SJSA1 (cell line): ENCODE measurements at regions not wholly inside any gene's neighbourhood (a gene's known extent, or its start where the extent isn't known, plus 50 kb on each side); places are given as distances from the start of the nearest gene placed in this dataset.

Experiments used
- DNase-seq, 2 experiments: peaks; one replicate each; pipeline ENCODE4 v3.0.0-alpha.2; 2015 to 2020; ENCODE audit warnings: low spot score in 2 of 2, low read depth in 1 of 2
- H3K27ac ChIP-seq: fragments of 250-450 bp; sonication (Bioruptor Pico); 2 replicates; pipeline ENCODE4 v1.5.1; 2020; ENCODE audit warnings: mild to moderate bottlenecking, moderate library complexity
- H3K27me3 ChIP-seq: fragments of 250-450 bp; sonication (Bioruptor Pico); replicated peaks from 2 replicates; pipeline ENCODE4 v1.5.1; 2020; ENCODE audit warnings: mild to moderate bottlenecking, moderate library complexity
- H3K36me3 ChIP-seq: fragments of 250-450 bp; sonication (Bioruptor Pico); 2 replicates; pipeline ENCODE4 v1.5.1; 2020; ENCODE audit warnings: mild to moderate bottlenecking
- H3K4me1 ChIP-seq: fragments of 250-450 bp; sonication (Bioruptor Pico); replicated peaks from 2 replicates; pipeline ENCODE4 v1.6.1; 2021; ENCODE audit warnings: mild to moderate bottlenecking
- H3K4me3 ChIP-seq: fragments of 250-450 bp; sonication (Bioruptor Pico); 2 replicates; pipeline ENCODE4 v1.5.1; 2020; ENCODE audit warnings: mild to moderate bottlenecking
- H3K9me3 ChIP-seq: fragments of 250-450 bp; sonication (Bioruptor Pico); replicated peaks from 2 replicates; pipeline ENCODE4 v1.5.1; 2020; ENCODE audit warnings: mild to moderate bottlenecking

DNA sequence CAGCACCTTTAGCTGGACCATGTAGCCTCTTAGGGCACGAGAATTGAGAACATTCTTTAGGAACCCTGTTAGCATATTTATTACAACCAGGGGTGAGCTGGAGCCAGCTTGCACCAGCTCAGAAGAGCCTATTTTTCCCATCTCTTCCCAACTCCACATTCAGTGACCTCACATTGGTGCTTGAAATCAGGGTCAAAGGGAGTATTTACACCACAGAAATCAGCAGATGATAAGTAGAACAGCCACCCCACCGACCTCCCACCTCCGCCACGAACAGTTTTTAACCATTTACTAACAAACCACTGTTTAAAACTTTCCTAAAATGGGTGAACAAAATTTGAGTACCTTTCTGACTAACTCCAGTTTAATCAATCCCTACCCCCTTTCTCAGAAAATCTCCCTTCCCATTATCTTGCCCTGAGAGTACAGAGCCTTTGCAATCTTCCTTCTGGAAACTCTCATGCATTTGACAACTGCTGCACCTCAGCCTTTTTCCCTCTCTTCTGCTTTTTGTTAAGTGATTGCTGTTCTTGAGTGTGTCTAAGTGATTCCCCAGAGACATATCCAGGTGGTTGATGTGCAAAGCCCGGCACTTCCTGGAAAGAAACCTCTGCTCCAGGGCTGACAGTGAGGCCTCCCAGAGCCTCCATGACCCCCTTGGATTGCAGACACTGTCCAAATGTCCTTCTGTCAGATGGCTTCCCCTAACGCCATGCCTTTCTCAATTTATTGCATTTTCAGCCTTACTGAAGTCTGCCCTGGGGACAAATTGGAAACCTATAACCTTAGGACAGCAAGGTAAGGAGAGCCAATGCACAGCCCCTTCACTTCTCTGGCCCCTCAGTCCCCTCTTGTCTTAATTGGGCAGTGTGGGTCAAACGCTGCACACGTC lies 389.5 kb upstream of the TNP1 start:
- no peaks in the 10 kb centered on the region for H3K27me3 ChIP-seq
- no peaks in the 10 kb centered on the region for H3K36me3 ChIP-seq
- no peak overlapping the region for H3K27ac ChIP-seq
- no peaks in the 10 kb centered on the region for H3K9me3 ChIP-seq
- DNase-seq, result no peak
- H3K4me3 ChIP-seq, result no peak overlapping the region
- H3K4me1 ChIP-seq, result no peaks in the 10 kb centered on the region; the same call in 1 of the 2 replicates

DNA sequence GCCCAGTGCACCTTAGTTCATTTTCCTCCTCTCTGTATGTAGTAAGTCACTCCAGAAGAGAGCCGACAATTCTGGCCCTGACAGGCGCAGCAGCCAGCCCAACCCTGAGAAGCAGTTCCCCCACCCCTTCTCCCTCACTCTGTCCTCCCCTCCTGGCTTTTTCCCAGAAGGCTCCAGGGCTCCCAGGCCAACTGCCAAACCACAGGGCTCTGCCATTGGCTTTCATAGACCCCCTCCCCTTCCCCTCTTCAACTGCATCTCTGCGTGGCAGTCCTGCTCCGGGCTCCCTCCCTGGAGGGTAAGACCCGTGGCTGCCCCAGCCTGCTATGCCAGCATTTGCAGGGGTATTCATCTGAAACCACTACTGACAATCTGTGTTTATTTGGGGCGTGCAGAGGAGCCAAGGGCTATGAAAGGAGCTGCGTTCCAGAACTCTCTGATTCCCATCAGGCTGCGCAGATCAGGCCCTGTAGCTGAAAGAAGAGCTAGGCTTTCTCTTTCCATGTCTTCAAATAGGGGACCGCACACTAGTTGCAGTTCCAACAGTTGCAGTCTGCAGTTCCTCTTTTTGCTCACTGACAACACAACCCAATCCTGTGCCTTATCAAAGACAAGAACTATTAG lies 388.6 kb upstream of the TNP1 start:
- no peak overlapping the region for H3K27ac ChIP-seq

DNA sequence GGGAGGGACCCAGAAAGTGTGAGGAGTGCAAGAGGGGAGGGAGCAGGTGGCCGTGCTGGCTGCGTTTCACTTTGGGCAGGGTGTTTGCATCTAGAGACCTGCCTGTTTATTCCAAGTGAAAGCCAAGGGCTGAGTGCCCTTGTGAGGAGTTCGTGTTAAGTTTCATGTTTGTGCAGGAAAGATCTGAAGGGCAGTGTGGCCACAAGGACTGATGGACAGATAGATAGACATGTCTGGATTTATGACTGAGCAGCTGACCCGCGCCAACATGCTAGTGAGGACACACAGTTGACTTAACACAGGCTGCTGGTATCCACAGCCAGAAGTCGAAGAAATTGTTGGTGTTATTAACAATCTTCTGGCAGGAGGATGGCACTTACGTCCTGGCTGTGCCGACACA lies 387.6 kb upstream of the TNP1 start:
- Histone ChIP-seq H3K27ac (no peak overlapping the region), H3K36me3 (no peaks in the 10 kb centered on the region), H3K4me3 (no peak overlapping the region), H3K27me3 (no peaks in the 10 kb centered on the region), H3K9me3 (no peaks in the 10 kb centered on the region), H3K4me1 (no peaks in the 10 kb centered on the region; the same call in 1 of the 2 replicates)
- no peak for DNase-seq

More for the DNA sequence above, 388.6 kb upstream of the TNP1 start:
- Histone ChIP-seq H3K4me3 (no peak overlapping the region), H3K27me3 (no peaks in the 10 kb centered on the region), H3K36me3 (no peaks in the 10 kb centered on the region), H3K4me1 (no peaks in the 10 kb centered on the region; the same call in 1 of the 2 replicates), H3K9me3 (no peaks in the 10 kb centered on the region)
- DNase-seq, result peak; percentile 39 to 55

DNA sequence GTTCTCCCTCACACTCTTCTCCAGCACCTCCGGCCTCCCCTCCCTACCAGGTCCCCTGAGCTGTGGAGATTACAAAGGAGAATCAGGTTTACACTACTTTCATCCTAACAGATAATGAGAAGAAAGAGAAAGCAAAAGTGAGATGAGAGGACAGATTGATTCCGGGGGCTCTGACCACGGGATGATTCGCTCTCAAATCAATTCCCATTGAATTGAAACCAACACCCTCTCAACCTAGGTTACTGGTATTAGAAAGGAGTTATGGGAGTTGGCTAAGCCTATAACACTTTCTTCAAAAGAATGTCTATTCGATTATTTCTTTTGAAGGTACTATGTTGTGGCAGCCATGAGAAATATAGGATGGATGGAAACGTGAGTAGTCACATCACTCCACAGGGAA lies 386.2 kb upstream of the TNP1 start:
- Histone ChIP-seq H3K4me3 (no peak overlapping the region), H3K36me3 (no peaks in the 10 kb centered on the region), H3K9me3 (no peaks in the 10 kb centered on the region), H3K27ac (no peak overlapping the region), H3K4me1 (no peaks in the 10 kb centered on the region; the same call in 1 of the 2 replicates), H3K27me3 (no peaks in the 10 kb centered on the region)
- no peak for DNase-seq

DNA sequence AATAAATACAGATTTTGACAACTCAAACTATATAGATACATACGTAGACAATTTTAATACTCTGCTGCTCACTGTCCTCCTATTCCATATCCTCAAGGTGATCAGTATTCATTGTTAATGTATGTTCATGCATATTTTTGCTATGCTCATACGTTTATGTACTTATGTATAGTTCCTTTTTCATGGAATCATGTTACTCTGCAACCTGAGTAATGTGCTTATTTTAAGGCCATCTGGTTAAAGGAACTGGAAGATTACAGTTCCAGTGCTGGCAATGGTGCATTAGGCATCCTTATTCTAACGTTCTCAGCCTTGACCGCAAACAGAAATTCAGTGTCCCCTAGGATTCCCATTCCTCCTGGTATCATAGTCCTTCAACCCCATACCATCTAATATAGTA lies 385.0 kb upstream of the TNP1 start:
- no peaks in the 10 kb centered on the region for H3K27me3 ChIP-seq
- DNase-seq, result no peak
- H3K36me3 ChIP-seq, result no peaks in the 10 kb centered on the region
- no peak overlapping the region for H3K27ac ChIP-seq
- no peaks in the 10 kb centered on the region for H3K9me3 ChIP-seq
- H3K4me3 ChIP-seq, result no peak overlapping the region
- peaks cover 4% of the 10 kb centered on the region for H3K4me1 ChIP-seq

DNA sequence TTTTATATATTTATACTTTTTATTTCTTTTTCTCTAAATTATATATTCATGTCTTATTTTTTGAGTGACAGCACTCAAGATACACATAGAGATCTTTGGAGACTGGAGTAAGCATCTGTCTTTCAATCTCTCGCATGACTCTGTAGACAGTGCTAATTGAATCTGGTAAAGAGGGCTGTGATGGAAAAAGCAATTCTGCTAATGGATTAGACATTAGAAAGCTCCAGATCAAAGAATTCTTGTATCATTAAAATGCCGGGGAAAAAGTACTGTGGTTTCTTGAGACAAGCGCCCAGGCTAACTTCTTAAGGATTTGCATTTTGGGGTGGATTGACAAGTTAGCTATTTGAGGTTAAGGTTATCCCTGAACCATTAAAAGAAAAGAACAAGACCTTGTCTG lies 383.1 kb upstream of the TNP1 start:
- DNase-seq, result no peak
- no peaks in the 10 kb centered on the region for H3K9me3 ChIP-seq
- H3K27me3 ChIP-seq, result no peaks in the 10 kb centered on the region
- no peak overlapping the region for H3K4me3 ChIP-seq
- H3K27ac ChIP-seq, result no peak overlapping the region
- H3K36me3 ChIP-seq, result no peaks in the 10 kb centered on the region
- H3K4me1 ChIP-seq, result peaks cover 15% of the 10 kb centered on the region

DNA sequence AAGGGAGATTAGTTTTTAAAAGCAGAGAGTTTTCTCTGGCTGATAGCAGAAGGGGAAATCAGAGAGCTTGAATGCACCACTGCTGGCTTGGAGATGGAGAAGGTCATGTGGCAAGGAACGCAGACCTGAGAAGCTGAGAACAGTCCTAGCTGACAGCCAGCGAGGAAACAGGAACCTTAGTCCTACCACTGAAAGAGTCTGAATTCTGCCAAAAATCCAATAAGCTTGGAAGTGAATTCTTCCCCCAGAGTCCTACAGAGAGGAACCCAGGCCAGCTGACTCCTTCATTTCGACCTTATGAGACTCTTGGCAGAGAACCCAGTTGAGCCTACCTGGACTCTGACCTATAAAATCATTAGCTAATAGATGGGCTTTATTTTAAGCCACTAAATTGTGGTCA lies 371.9 kb upstream of the TNP1 start:
- no peaks in the 10 kb centered on the region for H3K36me3 ChIP-seq
- no peak overlapping the region for H3K4me3 ChIP-seq
- no peak for DNase-seq
- H3K27ac ChIP-seq, result peak overlapping the region; percentile 94
- peaks cover 32% of the 10 kb centered on the region for H3K4me1 ChIP-seq
- H3K9me3 ChIP-seq, result no peaks in the 10 kb centered on the region
- H3K27me3 ChIP-seq, result no peaks in the 10 kb centered on the region

DNA sequence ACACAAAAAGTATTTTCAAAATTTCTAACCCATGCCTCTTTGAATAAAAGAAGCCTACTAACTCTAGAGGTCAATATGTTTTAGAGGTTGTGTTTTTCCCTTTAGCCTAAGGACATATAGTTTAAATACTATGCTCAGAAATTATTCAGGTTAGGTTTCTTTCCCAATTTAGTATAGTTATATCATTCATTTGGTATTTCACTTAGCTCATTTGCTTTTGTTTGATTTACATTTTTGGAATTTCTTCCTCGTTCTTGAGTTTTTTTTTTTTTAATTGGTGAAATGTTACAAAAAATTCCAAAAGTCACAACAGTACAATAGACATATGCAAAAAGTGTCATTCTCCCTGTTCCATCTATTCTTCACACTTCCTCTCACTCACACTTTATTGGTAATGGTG lies 371.3 kb upstream of the TNP1 start:
- Histone ChIP-seq H3K27me3 (no peaks in the 10 kb centered on the region), H3K4me1 (peaks cover 35% of the 10 kb centered on the region), H3K36me3 (no peaks in the 10 kb centered on the region), H3K9me3 (no peaks in the 10 kb centered on the region), H3K27ac (peak overlapping the region; percentile 94), H3K4me3 (no peak overlapping the region)
- peak in 1 of 2 experiments; percentile 75 for DNase-seq

DNA sequence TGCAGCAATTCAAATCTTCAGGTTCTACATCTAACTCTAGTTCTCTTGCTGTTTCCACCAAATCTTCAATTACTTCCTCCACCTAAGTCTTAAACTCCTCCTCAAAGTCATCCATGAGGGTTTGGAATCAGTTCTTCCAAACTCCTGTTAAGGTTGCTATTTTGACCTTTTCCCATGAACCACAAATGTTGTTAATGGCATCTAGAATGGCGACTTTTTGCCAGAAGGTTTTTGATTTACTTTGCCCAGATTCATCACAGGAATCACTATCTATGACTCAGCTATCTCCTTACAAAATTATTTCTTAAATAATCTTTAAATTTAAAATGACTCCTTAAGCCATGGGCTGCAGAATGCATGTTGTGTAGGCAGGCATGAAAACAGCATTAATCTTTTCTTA lies 368.9 kb upstream of the TNP1 start:
- Histone ChIP-seq H3K4me1 (peaks cover 60% of the 10 kb centered on the region), H3K36me3 (peaks cover 12% of the 10 kb centered on the region; the same call in 1 of the 2 replicates), H3K27me3 (no peaks in the 10 kb centered on the region), H3K4me3 (no peak overlapping the region), H3K9me3 (no peaks in the 10 kb centered on the region), H3K27ac (no peak overlapping the region; the same call in 1 of the 2 replicates)
- DNase-seq, result no peak

DNA sequence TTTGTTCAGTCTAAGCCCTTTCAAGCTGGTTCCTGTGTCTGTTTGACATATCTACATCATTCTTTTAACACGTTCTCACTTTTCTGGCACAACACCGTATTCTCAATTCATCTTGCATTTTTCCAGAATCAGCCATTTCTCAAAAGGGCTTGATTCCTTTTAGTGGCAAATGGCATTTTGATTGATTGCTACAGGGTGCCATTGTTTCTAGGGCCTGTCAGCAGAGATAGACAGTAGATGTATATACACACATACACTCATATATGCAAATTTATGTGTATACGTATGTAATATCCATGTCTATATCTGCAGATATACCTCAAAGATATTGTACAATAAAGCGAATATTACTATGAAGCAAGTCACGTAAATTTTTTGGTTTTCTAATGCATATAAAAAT lies 367.9 kb upstream of the TNP1 start:
- no peaks in the 10 kb centered on the region for H3K9me3 ChIP-seq
- peaks cover 68% of the 10 kb centered on the region for H3K4me1 ChIP-seq
- no peak overlapping the region for H3K4me3 ChIP-seq
- peaks cover 12% of the 10 kb centered on the region; the same call in 1 of the 2 replicates for H3K36me3 ChIP-seq
- no peak overlapping the region for H3K27ac ChIP-seq
- H3K27me3 ChIP-seq, result no peaks in the 10 kb centered on the region
- DNase-seq, result no peak

DNA sequence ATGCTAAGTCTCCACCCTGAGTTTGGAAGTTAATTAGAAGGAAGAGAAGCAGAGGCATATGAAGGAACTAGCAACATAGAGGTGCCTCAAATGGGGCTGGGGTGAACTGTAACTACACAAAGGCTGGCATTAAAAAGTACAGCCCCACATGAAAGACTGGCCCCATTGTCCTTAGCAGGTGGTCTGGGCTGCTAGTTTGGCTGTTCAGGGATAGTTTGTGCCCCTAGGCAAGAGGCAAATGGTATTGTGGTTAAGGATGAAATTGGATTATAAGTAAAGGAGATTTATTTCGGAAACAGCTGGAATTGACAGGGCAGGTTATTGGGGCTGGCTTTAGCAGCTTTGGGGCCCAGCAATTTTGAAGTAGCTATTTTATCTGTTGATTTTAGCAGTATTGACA lies 365.7 kb upstream of the TNP1 start:
- DNase-seq, result no peak
- H3K27ac ChIP-seq, result no peak overlapping the region
- no peaks in the 10 kb centered on the region for H3K27me3 ChIP-seq
- H3K4me3 ChIP-seq, result no peak overlapping the region
- H3K9me3 ChIP-seq, result no peaks in the 10 kb centered on the region
- H3K4me1 ChIP-seq, result peaks cover 68% of the 10 kb centered on the region
- H3K36me3 ChIP-seq, result peaks cover 12% of the 10 kb centered on the region; the same call in 1 of the 2 replicates

DNA sequence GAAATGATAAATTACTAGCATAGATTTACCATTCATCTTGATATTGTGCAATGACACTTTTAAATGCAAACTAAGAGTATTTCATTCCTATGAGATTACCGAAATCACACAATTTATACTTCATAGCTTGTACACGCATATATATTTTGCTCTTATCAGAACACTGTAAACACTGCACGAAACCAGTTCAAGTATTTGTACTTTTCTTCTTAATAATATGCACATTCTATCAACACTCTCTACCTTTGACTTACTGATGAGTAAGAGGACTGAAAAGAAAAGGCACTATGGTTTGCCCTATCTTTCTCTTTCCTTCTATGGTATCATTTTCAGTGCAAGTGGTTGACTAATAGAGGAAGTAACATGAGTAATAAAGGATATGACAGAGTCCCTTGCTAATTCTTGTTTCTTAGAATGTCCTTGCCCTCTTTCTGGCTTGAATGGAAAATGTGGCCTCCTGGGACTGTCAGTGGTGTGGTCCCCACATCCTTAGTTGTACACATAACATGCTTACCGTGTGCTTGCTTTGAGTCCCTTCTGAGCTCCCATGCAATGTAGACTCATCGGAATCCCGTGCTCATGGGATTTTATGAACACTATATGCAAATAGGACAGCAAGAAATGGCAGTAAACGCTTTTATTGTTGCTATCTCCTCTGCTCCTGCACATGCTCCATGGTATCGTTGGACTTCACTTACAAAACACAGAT lies 363.5 kb upstream of the TNP1 start:
- Histone ChIP-seq H3K4me1 (peaks cover 73% of the 10 kb centered on the region), H3K9me3 (no peaks in the 10 kb centered on the region), H3K36me3 (peaks cover 12% of the 10 kb centered on the region; the same call in 1 of the 2 replicates), H3K27ac (peak overlapping the region; percentile 93), H3K4me3 (no peak overlapping the region), H3K27me3 (no peaks in the 10 kb centered on the region)
- peak; percentile 86 to 91 for DNase-seq

DNA sequence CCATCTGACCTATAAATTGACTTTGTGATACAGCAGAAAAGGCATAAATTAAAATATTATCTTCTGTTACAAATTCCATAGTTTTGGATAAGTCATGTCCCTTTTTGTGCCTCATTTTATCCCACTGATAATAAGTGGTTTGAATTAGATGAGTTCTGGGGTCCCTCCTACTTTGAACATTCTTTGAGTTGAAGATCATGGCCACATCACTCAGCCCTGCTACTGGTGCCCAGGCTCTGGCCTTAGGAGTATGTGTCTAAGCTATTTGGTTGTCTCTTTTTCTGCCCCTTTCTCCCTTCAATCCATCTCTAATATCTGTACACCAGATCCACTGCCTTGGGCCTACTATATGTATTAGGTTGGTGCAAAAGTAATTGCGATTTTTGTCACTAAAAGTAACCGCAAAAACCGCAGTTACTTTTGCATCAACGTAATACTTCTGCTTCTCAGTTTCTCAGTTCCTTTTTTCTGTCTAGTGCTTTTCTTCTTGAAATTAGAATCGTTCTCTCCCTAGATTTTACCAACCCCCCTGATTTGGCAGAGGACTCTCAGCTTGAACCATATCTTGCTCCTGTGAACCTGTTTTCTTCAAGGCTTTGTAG lies 362.5 kb upstream of the TNP1 start:
- peaks cover 12% of the 10 kb centered on the region; the same call in 1 of the 2 replicates for H3K36me3 ChIP-seq
- no peaks in the 10 kb centered on the region for H3K9me3 ChIP-seq
- DNase-seq, result no peak
- H3K27me3 ChIP-seq, result no peaks in the 10 kb centered on the region
- peaks cover 78% of the 10 kb centered on the region for H3K4me1 ChIP-seq
- H3K27ac ChIP-seq, result peak overlapping the region; percentile 93
- no peak overlapping the region for H3K4me3 ChIP-seq
